ENCODE measurements at regions not wholly inside any gene's neighbourhood (a gene's known extent, or its start where the extent isn't known, plus 50 kb on each side); places are given as distances from the start of the nearest gene placed in this dataset.

DNA sequence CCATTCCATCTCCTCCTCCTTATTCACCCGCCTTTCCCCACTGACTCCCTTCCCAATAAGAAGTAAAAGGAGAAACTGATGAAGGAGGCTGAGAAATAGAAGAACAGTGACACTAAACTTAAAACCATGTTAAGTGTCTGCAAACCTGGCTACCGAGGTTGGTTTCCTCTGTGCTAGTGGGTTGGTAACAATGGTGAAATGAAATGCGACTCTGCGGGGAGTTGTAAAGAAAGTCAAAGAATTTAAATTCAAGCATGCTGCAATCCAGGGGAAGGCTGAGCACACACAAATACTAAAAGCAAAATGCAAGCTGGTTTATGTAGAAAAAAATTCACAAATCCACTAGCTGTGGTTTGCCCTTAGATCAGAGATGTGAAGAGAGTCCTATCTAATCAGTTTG lies 155.2 kb upstream of the PDE10A start:
- TF ChIP-seq, protein P1, sequence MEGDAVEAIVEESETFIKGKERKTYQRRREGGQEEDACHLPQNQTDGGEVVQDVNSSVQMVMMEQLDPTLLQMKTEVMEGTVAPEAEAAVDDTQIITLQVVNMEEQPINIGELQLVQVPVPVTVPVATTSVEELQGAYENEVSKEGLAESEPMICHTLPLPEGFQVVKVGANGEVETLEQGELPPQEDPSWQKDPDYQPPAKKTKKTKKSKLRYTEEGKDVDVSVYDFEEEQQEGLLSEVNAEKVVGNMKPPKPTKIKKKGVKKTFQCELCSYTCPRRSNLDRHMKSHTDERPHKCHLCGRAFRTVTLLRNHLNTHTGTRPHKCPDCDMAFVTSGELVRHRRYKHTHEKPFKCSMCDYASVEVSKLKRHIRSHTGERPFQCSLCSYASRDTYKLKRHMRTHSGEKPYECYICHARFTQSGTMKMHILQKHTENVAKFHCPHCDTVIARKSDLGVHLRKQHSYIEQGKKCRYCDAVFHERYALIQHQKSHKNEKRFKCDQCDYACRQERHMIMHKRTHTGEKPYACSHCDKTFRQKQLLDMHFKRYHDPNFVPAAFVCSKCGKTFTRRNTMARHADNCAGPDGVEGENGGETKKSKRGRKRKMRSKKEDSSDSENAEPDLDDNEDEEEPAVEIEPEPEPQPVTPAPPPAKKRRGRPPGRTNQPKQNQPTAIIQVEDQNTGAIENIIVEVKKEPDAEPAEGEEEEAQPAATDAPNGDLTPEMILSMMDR (IDR thresholded peaks at IDR 0.05; ENCODE audit: low read depth, low read length, missing control alignments) = no peak
- DNase-seq (ENCODE audit: low read depth) = no peak
- H3K4me3 ChIP-seq (ENCODE audit: low read depth, low read length) = no peak overlapping the region

DNA sequence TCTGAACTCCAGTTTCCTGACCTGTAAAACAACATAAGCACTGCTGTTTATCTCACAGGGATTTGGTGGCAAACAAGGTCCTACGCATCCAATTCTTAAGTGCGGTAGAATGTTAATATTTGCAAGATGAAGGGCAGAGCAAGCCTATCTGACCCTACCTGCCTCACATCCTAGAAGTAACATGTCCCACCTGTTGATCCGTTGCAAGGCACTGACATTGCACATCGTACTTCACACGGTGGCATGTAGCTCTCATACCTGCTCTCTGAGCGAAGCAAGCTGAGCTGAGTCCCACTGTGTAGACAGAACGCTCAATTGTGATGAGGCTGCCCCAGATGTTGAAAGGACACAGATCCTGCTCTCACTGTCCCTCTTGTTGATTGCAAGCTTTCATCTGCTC lies 154.7 kb upstream of the PDE10A start:
- H3K4me3 ChIP-seq (ENCODE audit: low read depth, low read length) = no peak overlapping the region
- TF ChIP-seq, protein P1 (IDR thresholded peaks at IDR 0.05; ENCODE audit: low read depth, low read length, missing control alignments) = no peak
- no peak for DNase-seq (ENCODE audit: low read depth)

GRCh38 chr6:165817148-165817547 lies 154.1 kb upstream of the PDE10A start:
- TF ChIP-seq, protein P1 (IDR thresholded peaks at IDR 0.05; ENCODE audit: low read depth, low read length, missing control alignments) = no peak
- H3K4me3 ChIP-seq (ENCODE audit: low read depth, low read length) = no peak overlapping the region
- no peak for DNase-seq (ENCODE audit: low read depth)

DNA sequence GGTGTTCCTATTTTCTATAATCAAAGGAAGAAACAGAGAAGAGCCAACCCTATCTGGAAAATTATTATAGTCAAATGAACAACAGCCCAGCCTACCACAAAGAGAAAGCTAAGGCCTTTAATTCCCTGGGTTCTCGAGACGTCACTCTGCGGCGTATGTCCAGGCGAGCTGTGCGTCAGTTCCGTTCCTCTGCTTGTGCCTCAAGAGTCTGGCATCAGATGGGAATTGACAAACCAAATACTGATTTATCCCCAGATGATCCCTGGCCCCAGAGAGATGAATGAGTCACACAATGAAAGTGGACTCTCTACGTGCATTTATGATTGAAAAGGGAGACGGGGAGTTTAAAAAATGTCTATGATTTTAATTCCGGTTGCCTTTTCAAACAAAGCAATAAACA lies 151.6 kb upstream of the PDE10A start:
- no peak for DNase-seq (ENCODE audit: low read depth)
- TF ChIP-seq, protein P1 (IDR thresholded peaks at IDR 0.05; ENCODE audit: low read depth, low read length, missing control alignments) = no peak

GRCh38 chr6:165811512-165811911 lies 148.5 kb upstream of the PDE10A start:
- no peak for DNase-seq (ENCODE audit: low read depth)
- no peak overlapping the region for H3K4me3 ChIP-seq (ENCODE audit: low read depth, low read length)
- TF ChIP-seq, protein P1 (IDR thresholded peaks at IDR 0.05; ENCODE audit: low read depth, low read length, missing control alignments) = no peak

More for the DNA sequence above, 151.6 kb upstream of the PDE10A start:
- H3K4me3 ChIP-seq (ENCODE audit: low read depth, low read length) = no peak overlapping the region

- DNase-seq (ENCODE audit: low read depth) = no peak
- H3K4me3 ChIP-seq (ENCODE audit: low read depth, low read length) = no peak overlapping the region
- TF ChIP-seq, protein P1 (IDR thresholded peaks at IDR 0.05; ENCODE audit: low read depth, low read length, missing control alignments) = no peak
These were observed 145.0 kb upstream of the PDE10A start for GRCh38 chr6:165808021-165808420.

DNA sequence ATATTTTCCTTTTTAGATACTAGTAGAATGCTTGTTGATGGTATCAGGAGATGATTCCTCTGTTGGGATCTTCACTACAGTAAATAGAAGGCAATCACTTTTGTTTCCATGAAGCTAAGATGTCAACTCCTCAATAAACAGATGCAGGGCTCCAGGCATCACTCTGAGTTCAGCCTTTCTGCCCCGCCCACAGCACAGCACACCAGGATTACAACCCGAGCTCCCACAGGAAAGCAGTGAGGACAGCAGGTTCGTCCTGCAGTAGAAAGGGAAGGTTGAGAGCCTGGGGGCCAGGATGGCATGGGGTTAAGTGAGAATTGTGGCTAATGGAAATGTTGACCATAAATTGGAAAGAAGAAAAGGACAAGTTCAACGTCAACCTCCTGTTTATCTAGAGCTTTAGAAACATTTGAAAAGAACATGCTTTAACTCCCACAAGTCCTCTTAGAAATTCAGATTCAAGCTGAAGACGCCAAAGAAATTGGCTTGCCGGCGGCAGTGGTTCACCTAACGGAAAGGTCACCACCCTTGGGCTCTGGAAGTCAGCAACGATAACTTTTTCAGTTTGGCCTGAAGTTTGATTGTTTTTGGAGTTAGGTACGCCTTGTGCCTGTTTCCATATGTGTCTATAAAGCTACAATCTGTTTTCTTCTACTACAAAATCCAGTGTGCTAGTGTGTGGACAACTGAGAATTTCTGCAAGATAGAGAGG lies 144.4 kb upstream of the PDE10A start:
- DNase-seq (ENCODE audit: low read depth) = no peak
- H3K4me3 ChIP-seq (ENCODE audit: low read depth, low read length) = no peak overlapping the region
- TF ChIP-seq, protein P1 (IDR thresholded peaks at IDR 0.05; ENCODE audit: low read depth, low read length, missing control alignments) = no peak

Measured in GM12864 (cell line).